Right lobe of liver (tissue), 6 donors: ENCODE measurements at regions not wholly inside any gene's neighbourhood (a gene's known extent, or its start where the extent isn't known, plus 50 kb on each side); places are given as distances from the start of the nearest gene placed in this dataset.
"Not testable (repeated sequence)": the region's sequence is repeated elsewhere in the genome, so short reads cannot be mapped to it uniquely, and the experiment has no call there.

Experiments used
- ATAC-seq, 4 donors: fragments of 200-7000 bp; cut with Tn5 transposase; one replicate each; pipeline ENCODE4 v1.9.1; 2020; ENCODE audit warnings: mild to moderate bottlenecking in 4 of 4, moderate library complexity in 4 of 4
- DNase-seq, 3 donors: peaks; one replicate each; pipeline ENCODE4 v3.0.0-alpha.2; 2020
- H3K27ac ChIP-seq, 3 donors: fragments of 200-600 bp; one replicate each; pipeline ENCODE4 v1.8.0; 2022
- H3K27me3 ChIP-seq, 2 donors: fragments of 200-600 bp; one replicate each; pipeline ENCODE4 v1.8.0; 2022
- H3K36me3 ChIP-seq, 4 donors: fragments of 200-600 bp; sonication (generic) in 1 of 4; one replicate each; pipeline versions ENCODE4 v1.5.1 to v1.8.0; 2017 to 2022; ENCODE audit warnings: control low read depth in 1 of 4
- H3K4me1 ChIP-seq, 4 donors: fragments of 200-600 bp; sonication (generic) in 1 of 4; one replicate each; pipeline versions ENCODE4 v1.5.1 to v1.8.0; 2017 to 2022; ENCODE audit warnings: control low read depth in 1 of 4
- H3K4me3 ChIP-seq, 3 donors: fragments of 200-600 bp; one replicate each; pipeline ENCODE4 v1.8.0; 2022
- H3K9me3 ChIP-seq, 4 donors: fragments of 200-600 bp; sonication (generic) in 1 of 4; one replicate each; pipeline versions ENCODE4 v1.5.1 to v1.8.0; 2017 to 2022; ENCODE audit warnings: control low read depth in 1 of 4
- POLR2A ChIP-seq: fragments of 450-650 bp; IDR thresholded peaks from one replicate; pipeline ENCODE4 v1.6.1; 2017; ENCODE audit warnings: antibody characterized with exemption, mild to moderate bottlenecking
- WGBS: methylation state at CpG from one replicate; pipeline ENCODE4 v1.1.6; 2018; ENCODE audit warnings: low coverage, low lambda C conversion rate; ENCODE audit not compliant: insufficient coverage; ENCODE audit errors: missing lambda C conversion rate; 5-methylcytosine and 5-hydroxymethylcytosine counted together
- intact Hi-C, 2 donors: fragments of 100-400 bp; cut with DNase I; formaldehyde crosslinking; loops; one replicate each; pipeline versions ENCODE4 v1.11.2 to v1.14.1; 2022
- TF ChIP-seq, protein P1 (sequence below), 4 donors: fragments of 200-600 bp in 3 of 4; fragments of 450-650 bp in 1 of 4; IDR thresholded peaks; one replicate each; pipeline versions ENCODE4 v1.5.1 to v1.8.0; 2016 to 2022; ENCODE audit warnings: antibody characterized with exemption in 4 of 4, mild to moderate bottlenecking in 2 of 4
- donor health status: DM: no; HTN: yes; CAD: no.
- donor health status: DM: no; HTN: no; CAD: no.
- donor health status: DM: no; HTN: no; CAD: no.
- donor health status: DM: no; HTN: yes; CAD: no.
- donor health status: DM: no; HTN: yes; CAD: no.

DNA sequence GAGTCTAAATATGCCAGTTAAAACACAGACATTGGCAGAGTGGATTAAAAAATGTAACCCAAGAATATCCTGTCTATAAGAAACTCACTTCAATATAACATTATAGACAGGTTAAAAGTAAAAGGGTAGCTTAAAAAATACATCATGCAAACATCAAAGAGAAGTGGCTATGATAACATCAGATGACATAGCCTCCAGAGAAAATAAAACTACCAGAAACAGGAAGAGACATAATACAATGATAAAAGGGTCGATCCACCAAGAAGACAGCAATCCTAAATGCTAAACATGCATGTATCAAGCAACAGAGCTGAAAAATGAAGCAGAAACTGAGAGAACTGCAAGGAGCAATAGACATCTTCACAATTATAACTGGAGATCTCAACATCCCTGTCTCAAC lies 190.2 kb upstream of the NR5A2 start:
- DNase-seq (no peak), ATAC-seq (no peak)
- Histone ChIP-seq H3K4me1 (no peaks in the 10 kb centered on the region), H3K4me3 (no peak overlapping the region), H3K27ac (no peak overlapping the region), H3K27me3 (no peaks in the 10 kb centered on the region), H3K36me3 (no peaks in the 10 kb centered on the region), H3K9me3 (no peaks in the 10 kb centered on the region)
- intact Hi-C loops: no loop called here
- WGBS: 43% methylated on average over 1 of the region's 1 CpG
- TF ChIP-seq, protein P1, sequence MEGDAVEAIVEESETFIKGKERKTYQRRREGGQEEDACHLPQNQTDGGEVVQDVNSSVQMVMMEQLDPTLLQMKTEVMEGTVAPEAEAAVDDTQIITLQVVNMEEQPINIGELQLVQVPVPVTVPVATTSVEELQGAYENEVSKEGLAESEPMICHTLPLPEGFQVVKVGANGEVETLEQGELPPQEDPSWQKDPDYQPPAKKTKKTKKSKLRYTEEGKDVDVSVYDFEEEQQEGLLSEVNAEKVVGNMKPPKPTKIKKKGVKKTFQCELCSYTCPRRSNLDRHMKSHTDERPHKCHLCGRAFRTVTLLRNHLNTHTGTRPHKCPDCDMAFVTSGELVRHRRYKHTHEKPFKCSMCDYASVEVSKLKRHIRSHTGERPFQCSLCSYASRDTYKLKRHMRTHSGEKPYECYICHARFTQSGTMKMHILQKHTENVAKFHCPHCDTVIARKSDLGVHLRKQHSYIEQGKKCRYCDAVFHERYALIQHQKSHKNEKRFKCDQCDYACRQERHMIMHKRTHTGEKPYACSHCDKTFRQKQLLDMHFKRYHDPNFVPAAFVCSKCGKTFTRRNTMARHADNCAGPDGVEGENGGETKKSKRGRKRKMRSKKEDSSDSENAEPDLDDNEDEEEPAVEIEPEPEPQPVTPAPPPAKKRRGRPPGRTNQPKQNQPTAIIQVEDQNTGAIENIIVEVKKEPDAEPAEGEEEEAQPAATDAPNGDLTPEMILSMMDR (IDR thresholded peaks at IDR 0.05): no peak
- no peak for TF ChIP-seq POLR2A

DNA sequence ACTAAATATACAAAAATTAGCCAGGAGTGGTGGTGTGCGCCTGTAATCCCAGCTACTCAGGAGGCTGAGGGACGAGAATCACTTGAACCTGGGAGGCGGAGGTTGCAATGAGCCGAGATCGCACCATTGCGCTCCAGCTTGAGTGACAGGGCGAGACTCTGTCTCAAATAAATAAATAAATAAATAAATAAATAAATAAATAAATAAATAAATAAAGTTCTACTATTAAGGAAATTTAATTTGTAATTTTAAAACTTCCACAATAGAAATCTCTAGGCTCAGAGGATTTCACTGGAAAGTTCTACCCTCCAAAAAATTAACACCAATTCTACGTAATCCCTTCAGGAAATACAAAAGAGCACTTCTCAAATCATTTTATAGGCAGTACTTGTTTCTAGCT lies 187.9 kb upstream of the NR5A2 start:
- H3K36me3 ChIP-seq, H3K4me1 ChIP-seq, DNase-seq, H3K27me3 ChIP-seq, ATAC-seq, intact Hi-C loops, H3K27ac ChIP-seq, H3K4me3 ChIP-seq, H3K9me3 ChIP-seq: not testable (repeated sequence)
- WGBS: 92% methylated on average over 8 of the region's 8 CpGs

GRCh38 chr1:199843096-199843495 lies 184.4 kb upstream of the NR5A2 start:
- ATAC-seq, H3K9me3 ChIP-seq, H3K27me3 ChIP-seq, H3K36me3 ChIP-seq, intact Hi-C loops, DNase-seq, H3K4me1 ChIP-seq, H3K4me3 ChIP-seq, H3K27ac ChIP-seq: not testable (repeated sequence)
- WGBS: 89% methylated on average over 2 of the region's 2 CpGs

- Histone ChIP-seq H3K27ac (no peak overlapping the region), H3K9me3 (no peaks in the 10 kb centered on the region), H3K27me3 (no peaks in the 10 kb centered on the region), H3K4me3 (no peak overlapping the region), H3K36me3 (no peaks in the 10 kb centered on the region), H3K4me1 (no peaks in the 10 kb centered on the region)
- ATAC-seq (no peak), DNase-seq (no peak)
- 25% methylated on average over 2 of the region's 2 CpGs for WGBS
- intact Hi-C loops: no loop called here
- TF ChIP-seq POLR2A: no peak
- TF ChIP-seq, protein P1 (IDR thresholded peaks at IDR 0.05): no peak
Measured at GRCh38 chr1:199843861-199844260, 183.6 kb upstream of the NR5A2 start.

DNA sequence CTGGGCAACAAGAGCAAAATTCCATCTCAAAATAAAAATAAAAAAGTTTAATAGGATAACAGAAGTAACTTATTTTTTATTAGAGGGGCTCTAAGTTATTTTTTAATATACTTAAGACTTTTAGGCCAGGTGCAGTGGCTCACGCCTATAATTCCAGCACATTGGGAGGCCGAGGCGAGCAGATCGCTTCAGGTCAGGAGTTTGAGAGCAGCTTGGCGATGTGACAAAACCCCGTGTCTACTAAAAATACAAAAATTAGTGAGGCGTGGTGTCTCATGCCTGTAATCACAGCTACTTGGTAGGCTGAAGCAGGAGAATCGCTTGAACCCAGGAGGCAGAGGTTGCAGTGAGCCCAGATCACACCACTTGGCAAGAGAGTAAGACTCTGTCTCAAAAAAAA lies 180.5 kb upstream of the NR5A2 start:
- Histone ChIP-seq H3K36me3 (no peaks in the 10 kb centered on the region), H3K4me1 (peaks cover 0 to 3% (median 0%) of the 10 kb centered on the region in 4 donors), H3K27me3 (no peaks in the 10 kb centered on the region), H3K4me3 (no peak overlapping the region), H3K27ac (no peak overlapping the region), H3K9me3 (no peaks in the 10 kb centered on the region)
- no peak for TF ChIP-seq POLR2A
- TF ChIP-seq, protein P1 (IDR thresholded peaks at IDR 0.05): no peak
- ATAC-seq: no peak
- no peak for DNase-seq
- WGBS: 90% methylated on average over 8 of the region's 8 CpGs
- intact Hi-C loops: no loop called here
